PC-3 (cell line): ENCODE measurements at regions not wholly inside any gene's neighbourhood (a gene's known extent, or its start where the extent isn't known, plus 50 kb on each side); places are given as distances from the start of the nearest gene placed in this dataset.

Experiments used
- ATAC-seq: fragments of 200-7000 bp; cut with Tn5 transposase; 2 replicates; pipeline ENCODE4 v1.9.1; 2020; ENCODE audit warnings: mild to moderate bottlenecking, moderate library complexity
- BruUV-seq: library from RNA; stranded (reverse); fragments of 400-500 nt; replicated peaks from 2 replicates; lab custom pipeline; 2021; lab: Mats Ljungman, UMichigan
- CTCF ChIA-PET: fragments of 300-600 bp; sonication (Branson Sonifier 250); formaldehyde crosslinking; loops from one replicate; lab custom pipeline; 2022; ENCODE audit warnings: antibody characterized with exemption; lab: Charles Lee
- POLR2A ChIA-PET: fragments of 300-600 bp; sonication (Branson Sonifier 250); formaldehyde crosslinking; loops from one replicate; lab custom pipeline; 2022; ENCODE audit warnings: antibody characterized with exemption; ENCODE audit not compliant: unreplicated experiment; lab: Charles Lee
- DNase-seq: peaks from one replicate; pipeline ENCODE4 v3.0.0-alpha.2; 2015
- H2AFZ ChIP-seq: fragments of 300-600 bp; sonication (generic); 2 replicates; pipeline ENCODE4 v1.6.0; 2016; ENCODE audit warnings: antibody characterized with exemption, low read length
- H3F3A ChIP-seq: fragments of 300-600 bp; sonication (generic); one replicate; pipeline ENCODE4 v1.6.0; 2017; ENCODE audit warnings: antibody characterized with exemption, low read length, control low read depth, mild to moderate bottlenecking; ENCODE audit not compliant: unreplicated experiment
- H3K27ac ChIP-seq: fragments of 300-600 bp; sonication (generic); 2 replicates; pipeline ENCODE4 v1.5.1; 2016; ENCODE audit warnings: mild to moderate bottlenecking, low read length
- H3K27me3 ChIP-seq: fragments of 300-600 bp; sonication (generic); 2 replicates; pipeline ENCODE4 v1.6.1; 2016; ENCODE audit warnings: low read length, mixed read lengths
- H3K36me3 ChIP-seq: fragments of 300-600 bp; sonication (generic); 2 replicates; pipeline ENCODE4 v1.6.1; 2016; ENCODE audit warnings: low read depth, mixed run types, low read length, mixed read lengths
- H3K4me1 ChIP-seq: fragments of 300-600 bp; sonication (generic); 2 replicates; pipeline ENCODE4 v1.5.1; 2016; ENCODE audit warnings: low read length; ENCODE audit not compliant: insufficient read depth
- H3K4me2 ChIP-seq: fragments of 300-600 bp; sonication (generic); 2 replicates; pipeline ENCODE4 v1.6.0; 2016; ENCODE audit warnings: low read length
- H3K4me3 ChIP-seq: fragments of 300-600 bp; sonication (generic); 2 replicates; pipeline ENCODE4 v1.5.1; 2016; ENCODE audit warnings: mild to moderate bottlenecking, low read length, mixed read lengths
- H3K79me2 ChIP-seq: fragments of 300-600 bp; sonication (generic); 2 replicates; pipeline ENCODE4 v1.6.1; 2017; ENCODE audit warnings: low read length, mixed read lengths
- H3K9ac ChIP-seq: fragments of 300-600 bp; sonication (generic); 2 replicates; pipeline ENCODE4 v1.6.0; 2016; ENCODE audit warnings: mild to moderate bottlenecking, low read length
- H3K9me2 ChIP-seq: fragments of 300-600 bp; sonication (generic); replicated peaks from 2 replicates; pipeline ENCODE4 v1.6.1; 2016; ENCODE audit warnings: mixed run types, low read length, mixed read lengths
- H3K9me3 ChIP-seq: fragments of 300-600 bp; sonication (generic); 2 replicates; pipeline ENCODE4 v1.6.1; 2016; ENCODE audit warnings: low read length, mixed read lengths
- H4K20me1 ChIP-seq: fragments of 300-600 bp; sonication (generic); 2 replicates; pipeline ENCODE4 v1.6.1; 2016; ENCODE audit warnings: low read length, mixed read lengths
- CTCF ChIP-seq: fragments of 300-600 bp; sonication (generic); conservative IDR thresholded peaks from 2 replicates; pipeline ENCODE4 v1.5.1; 2017; ENCODE audit warnings: antibody characterized with exemption, low read depth, mild to moderate bottlenecking, low read length
- EZH2 ChIP-seq: fragments of 300-600 bp; sonication (generic); IDR thresholded peaks from one replicate; pipeline ENCODE4 v1.6.1; 2017; ENCODE audit warnings: antibody characterized with exemption, mild to moderate bottlenecking, low read length; ENCODE audit not compliant: unreplicated experiment
- EZH2phosphoT487 ChIP-seq: fragments of 300-600 bp; sonication (generic); IDR thresholded peaks from 2 replicates; pipeline ENCODE4 v1.6.1; 2018; ENCODE audit warnings: mild to moderate bottlenecking, antibody characterized with exemption, low read length, borderline replicate concordance
- intact Hi-C: fragments of 100-400 bp; cut with micrococcal nuclease; formaldehyde crosslinking; loops from 2 replicates; pipeline ENCODE4 v1.9.0; 2023

- no peaks in the 10 kb centered on the region for H3K79me2 ChIP-seq
- H3F3A ChIP-seq: no peaks in the 10 kb centered on the region
- no peak overlapping the region for H2AFZ ChIP-seq
- DNase-seq (no peak), ATAC-seq (no peak)
- H3K27me3 ChIP-seq: no peaks in the 10 kb centered on the region
- no peak overlapping the region for H3K4me2 ChIP-seq
- no peak overlapping the region for H3K4me3 ChIP-seq
- H3K27ac ChIP-seq: no peak overlapping the region
- CTCF ChIA-PET: no interaction called here
- intact Hi-C loops: no loop called here
- POLR2A ChIA-PET: no interaction called here
- H3K36me3 ChIP-seq: no peaks in the 10 kb centered on the region
- TF ChIP-seq EZH2 (no peak), EZH2phosphoT487 (no peak), CTCF (no peak)
- H3K9ac ChIP-seq: no peak overlapping the region
- no peaks in the 10 kb centered on the region for H3K9me2 ChIP-seq
- H3K4me1 ChIP-seq: 0 out of 2 replicates have a peak, but pooled peaks cover 4% of the 10 kb centered on the region
- H3K9me3 ChIP-seq: no peaks in the 10 kb centered on the region
- H4K20me1 ChIP-seq: no peaks in the 10 kb centered on the region
- BruUV-seq: no TSS peak
Observed at GRCh38 chr2:107663632-107664031, 163.1 kb upstream of the RGPD4 start.

- no peaks in the 10 kb centered on the region for H4K20me1 ChIP-seq
- H2AFZ ChIP-seq: no peak overlapping the region
- no peak overlapping the region for H3K4me3 ChIP-seq
- DNase-seq: peak; percentile 27
- no peaks in the 10 kb centered on the region for H3K79me2 ChIP-seq
- intact Hi-C loops: no loop called here
- no peak overlapping the region for H3K27ac ChIP-seq
- no peak for ATAC-seq
- ChIA-PET CTCF (no interaction called here), POLR2A (no interaction called here)
- TF ChIP-seq CTCF: peak; percentile 45
- no peak for TF ChIP-seq EZH2
- no peak for TF ChIP-seq EZH2phosphoT487
- H3K36me3 ChIP-seq: no peaks in the 10 kb centered on the region
- no peak overlapping the region for H3K4me2 ChIP-seq
- BruUV-seq: no TSS peak
- no peak overlapping the region for H3K9ac ChIP-seq
- H3K9me2 ChIP-seq: no peaks in the 10 kb centered on the region
- no peaks in the 10 kb centered on the region for H3K9me3 ChIP-seq
- no peaks in the 10 kb centered on the region for H3F3A ChIP-seq
- no peaks in the 10 kb centered on the region for H3K27me3 ChIP-seq
- H3K4me1 ChIP-seq: 0 out of 2 replicates have a peak, but pooled peaks cover 2% of the 10 kb centered on the region
Observed at GRCh38 chr2:107669335-107669734, 157.4 kb upstream of the RGPD4 start.

GRCh38 chr2:107681936-107682335, 144.8 kb upstream of the RGPD4 start:
- no peaks in the 10 kb centered on the region for H4K20me1 ChIP-seq
- ChIA-PET POLR2A (no interaction called here), CTCF (no interaction called here)
- no peaks in the 10 kb centered on the region for H3K79me2 ChIP-seq
- no peak overlapping the region for H3K4me3 ChIP-seq
- H3K9me2 ChIP-seq: 0 out of 2 replicates have a peak, but pooled peaks cover 3% of the 10 kb centered on the region
- no peak overlapping the region for H3K9ac ChIP-seq
- no peaks in the 10 kb centered on the region for H3F3A ChIP-seq
- H3K4me1 ChIP-seq: no peaks in the 10 kb centered on the region
- H3K27ac ChIP-seq: no peak overlapping the region
- H3K4me2 ChIP-seq: no peak overlapping the region
- intact Hi-C loops: no loop called here
- no peak overlapping the region for H2AFZ ChIP-seq
- DNase-seq (no peak), ATAC-seq (no peak)
- H3K9me3 ChIP-seq: no peaks in the 10 kb centered on the region
- TF ChIP-seq EZH2 (no peak), CTCF (no peak)
- no peaks in the 10 kb centered on the region for H3K36me3 ChIP-seq
- no TSS peak for BruUV-seq
- H3K27me3 ChIP-seq: peaks cover 46% of the 10 kb centered on the region
